ENCODE measurements at regions not wholly inside any gene's neighbourhood (a gene's known extent, or its start where the extent isn't known, plus 50 kb on each side); places are given as distances from the start of the nearest gene placed in this dataset.

GRCh38 chr1:166272851-166273250 is 106.0 kb upstream of the FAM78B start:
- TF ChIP-seq CTCF (IDR thresholded peaks at IDR 0.05) (no peak), POLR2A (IDR thresholded peaks at IDR 0.05) (no peak)
